HG03060 (cell line): ENCODE measurements at regions not wholly inside any gene's neighbourhood (a gene's known extent, or its start where the extent isn't known, plus 50 kb on each side); places are given as distances from the start of the nearest gene placed in this dataset.

Source experiments
- ATAC-seq: cut with Tn5 transposase; IDR thresholded peaks from one replicate; pipeline ENCODE4 v1.9.1; 2021; ENCODE audit warnings: low read depth, moderate number of reproducible peaks; ENCODE audit not compliant: unreplicated experiment

GRCh38 chr7:18352339-18353255, 143.0 kb upstream of the HDAC9 start:
- no peak for ATAC-seq

GRCh38 chr7:18353339-18353738, 142.2 kb upstream of the HDAC9 start:
- no peak for ATAC-seq

DNA sequence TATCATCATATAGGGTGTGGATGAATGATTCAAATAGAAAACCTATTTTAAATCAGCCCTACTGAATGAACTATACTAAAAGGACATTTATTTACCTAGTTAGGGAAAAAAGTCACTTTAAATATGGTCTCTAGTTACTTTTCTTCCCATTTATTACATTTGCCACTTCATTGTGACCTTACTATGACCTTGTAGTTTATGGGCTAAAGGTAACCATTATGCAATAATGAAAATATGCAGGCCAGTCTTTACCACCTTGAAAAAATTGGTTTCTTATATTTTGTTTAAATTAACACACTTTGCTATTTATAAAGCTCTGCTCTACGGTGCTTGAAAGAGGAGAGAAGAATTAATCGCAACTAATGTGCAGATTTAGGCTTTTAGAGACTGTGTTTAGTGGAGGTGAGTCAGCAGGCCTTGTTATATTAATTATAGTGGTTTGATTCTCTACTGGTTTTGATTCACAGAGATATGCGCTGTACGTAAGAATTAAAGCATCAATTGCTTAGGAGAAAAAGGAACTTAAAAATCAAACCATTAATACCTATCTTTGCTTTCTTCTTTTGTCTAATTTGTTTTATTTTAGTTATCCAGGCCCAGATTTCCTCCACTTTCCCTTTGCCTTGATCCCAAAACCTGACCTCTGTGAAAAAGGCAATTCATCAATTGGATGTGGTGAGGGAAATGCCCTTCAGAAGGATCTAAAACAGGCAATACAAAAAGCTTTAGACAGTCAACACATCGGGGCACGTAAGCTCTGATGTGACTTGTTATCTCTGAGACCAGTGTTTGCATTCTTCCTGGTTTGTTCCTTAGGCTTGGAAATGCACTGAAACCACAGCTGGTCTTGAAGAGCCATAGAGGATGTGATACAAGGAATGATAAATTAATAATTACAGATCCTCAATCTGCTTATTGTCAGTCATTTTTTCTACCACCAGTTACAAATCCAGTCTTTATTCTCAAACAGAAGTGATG, 141.2 kb upstream of the HDAC9 start:
- no peak for ATAC-seq

DNA sequence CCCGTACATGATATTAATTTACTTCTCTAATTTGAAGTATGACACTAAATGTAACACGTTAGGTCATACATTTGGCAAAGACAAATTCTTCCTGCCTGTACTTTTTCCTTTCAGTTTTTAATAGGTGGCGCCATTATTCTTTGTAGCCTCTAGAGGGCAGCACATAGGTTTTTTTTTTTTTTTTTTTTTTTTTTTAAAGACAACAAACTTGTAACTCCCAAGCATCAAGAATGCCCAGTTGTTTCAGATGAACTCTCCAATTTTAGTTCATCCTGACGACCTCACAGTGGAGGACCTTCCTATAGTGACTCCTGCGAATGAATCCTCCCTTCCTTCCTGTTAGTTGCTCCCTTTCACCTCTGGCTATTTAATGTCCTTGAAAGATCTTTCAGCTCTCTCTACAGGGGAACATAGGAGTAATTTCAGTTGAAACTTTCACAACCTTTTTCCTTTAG, 139.3 kb upstream of the HDAC9 start:
- ATAC-seq, result no peak

DNA sequence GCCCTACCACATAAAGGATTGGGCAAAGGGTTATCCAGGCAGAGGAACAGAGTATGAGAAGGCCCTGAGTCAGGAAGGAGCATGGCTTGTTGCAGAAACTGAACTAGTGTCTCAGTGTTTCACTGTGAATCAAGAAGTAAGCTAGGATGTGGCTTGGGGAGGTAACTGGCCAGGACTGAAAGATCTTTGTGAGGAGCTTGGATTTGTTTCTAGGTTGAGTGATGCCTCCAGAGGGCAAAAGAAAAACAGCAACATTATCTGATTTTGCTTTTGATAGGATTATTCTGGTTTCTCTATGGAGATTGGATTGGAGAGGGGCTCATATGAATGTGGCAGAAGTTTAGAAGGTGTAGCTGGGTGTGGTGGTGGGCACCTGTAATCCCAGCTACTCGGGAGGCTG, 137.9 kb upstream of the HDAC9 start:
- no peak for ATAC-seq

DNA sequence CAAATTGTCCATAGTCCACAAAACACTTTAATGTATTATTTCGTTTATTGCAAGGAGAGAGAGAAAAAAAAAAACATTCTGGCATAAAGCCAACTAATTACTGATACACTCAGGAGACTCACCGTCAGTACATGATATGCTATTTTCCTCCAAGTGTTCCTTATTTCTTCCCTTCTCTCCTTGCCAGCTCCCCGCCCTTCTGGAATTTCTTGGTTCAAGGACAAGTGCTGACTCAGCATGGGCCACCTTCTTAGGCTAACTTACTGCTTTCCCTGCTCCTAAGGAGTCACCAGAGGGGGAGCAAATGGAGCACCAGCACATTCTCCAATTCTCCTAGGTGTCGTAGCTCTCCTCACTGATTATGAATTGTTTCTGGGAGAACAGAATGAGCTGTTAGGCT, 133.8 kb upstream of the HDAC9 start:
- ATAC-seq, result no peak

- no peak for ATAC-seq
Measured at GRCh38 chr7:18363751-18364380, 131.7 kb upstream of the HDAC9 start.

GRCh38 chr7:18364396-18364795, 131.2 kb upstream of the HDAC9 start:
- ATAC-seq, result no peak

- no peak for ATAC-seq
Measured at GRCh38 chr7:18366394-18366793, 129.2 kb upstream of the HDAC9 start.

- no peak for ATAC-seq
Measured at GRCh38 chr7:18369011-18369410, 126.5 kb upstream of the HDAC9 start.

GRCh38 chr7:18370633-18371032, 124.9 kb upstream of the HDAC9 start:
- ATAC-seq, result no peak

DNA sequence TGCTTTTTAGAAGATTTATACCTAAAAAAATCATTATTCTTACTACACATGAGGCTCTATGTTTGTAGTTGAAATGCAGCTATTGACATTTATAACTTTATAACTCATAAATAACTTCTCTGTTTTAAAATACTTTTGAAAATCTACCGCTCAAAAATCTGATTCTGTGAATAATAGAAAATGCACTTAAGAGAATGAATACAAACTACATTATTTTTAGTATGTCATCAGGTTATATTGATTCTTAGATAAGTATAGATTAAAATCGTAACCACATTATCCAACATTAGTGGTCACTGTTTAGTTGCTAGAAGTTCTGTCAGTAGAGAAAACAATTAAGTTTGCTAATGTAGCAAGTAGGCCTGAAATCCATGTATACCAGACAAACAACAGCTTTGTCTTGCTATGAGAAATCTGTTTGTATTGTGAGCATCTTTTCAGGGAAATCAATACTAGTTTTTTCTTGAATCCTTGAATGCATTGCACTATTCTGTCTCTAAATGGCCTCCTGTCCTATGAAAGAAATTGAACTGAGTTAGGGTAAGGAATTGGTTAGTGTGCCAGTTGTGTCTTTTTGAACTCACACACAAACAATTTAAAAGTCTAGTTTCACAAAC, 116.5 kb upstream of the HDAC9 start:
- no peak for ATAC-seq

GRCh38 chr7:18384491-18385143, 110.9 kb upstream of the HDAC9 start:
- no peak for ATAC-seq

DNA sequence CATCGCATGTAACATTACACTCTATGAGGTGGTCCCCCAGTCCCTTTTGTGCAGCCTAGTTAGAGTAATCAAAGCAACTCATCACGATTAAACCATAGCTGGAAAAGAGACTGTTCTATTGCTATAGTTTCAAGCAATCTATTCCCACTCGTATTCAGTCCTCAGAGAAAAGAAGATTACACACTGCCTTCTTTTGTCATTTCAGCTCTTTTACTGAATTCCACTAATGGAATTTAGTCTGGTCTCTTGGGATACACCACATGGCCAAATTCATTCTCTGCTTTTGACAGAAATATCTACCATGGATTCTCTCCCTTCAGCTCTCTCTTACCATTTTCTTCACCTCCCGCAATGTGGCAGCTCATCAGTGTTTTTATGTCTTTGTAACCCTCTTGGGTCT, 108.9 kb upstream of the HDAC9 start:
- no peak for ATAC-seq

DNA sequence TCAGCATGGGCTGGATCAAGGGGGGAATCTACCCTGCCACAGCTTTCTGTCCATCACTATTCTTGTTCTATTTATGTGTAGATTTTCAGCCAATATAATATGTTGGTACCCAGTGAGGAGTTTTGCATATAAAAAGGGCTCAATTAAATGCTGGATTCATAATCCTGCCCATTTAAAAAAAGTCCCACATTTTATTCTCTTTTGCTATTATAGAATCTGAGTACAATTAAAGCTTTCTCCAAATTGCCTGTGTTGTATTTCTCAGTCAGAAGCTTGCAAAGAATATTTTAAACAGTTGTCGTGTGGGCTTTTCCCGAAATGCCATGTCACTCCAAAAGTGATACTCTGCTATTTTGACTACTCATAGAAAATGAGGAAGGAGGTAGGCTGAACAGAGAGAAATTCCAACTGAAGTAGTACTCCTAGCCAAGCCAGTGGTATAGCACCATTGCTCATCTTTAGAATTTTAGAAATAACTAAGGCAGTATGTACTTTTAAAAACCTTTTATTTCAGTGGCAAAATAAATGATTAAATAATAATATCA, 108.3 kb upstream of the HDAC9 start:
- no peak for ATAC-seq

DNA sequence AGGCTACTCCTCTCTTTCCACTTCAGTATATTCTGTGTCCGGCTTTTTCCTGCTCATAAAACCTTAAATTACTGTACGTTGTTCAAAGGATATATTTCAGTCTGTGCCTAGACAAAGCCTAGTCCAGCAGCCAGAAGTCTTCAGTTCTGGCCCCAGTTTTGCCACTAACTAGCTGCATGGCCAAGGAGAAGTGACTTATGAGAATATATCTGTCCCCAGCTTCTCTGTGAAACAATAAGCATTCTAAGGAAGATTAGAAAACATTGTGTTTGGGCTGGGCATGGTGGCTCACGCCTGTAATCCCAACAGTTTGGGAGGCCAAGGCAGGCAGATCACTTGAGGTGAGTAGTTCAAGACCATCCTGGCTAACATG, 105.0 kb upstream of the HDAC9 start:
- no peak for ATAC-seq

DNA sequence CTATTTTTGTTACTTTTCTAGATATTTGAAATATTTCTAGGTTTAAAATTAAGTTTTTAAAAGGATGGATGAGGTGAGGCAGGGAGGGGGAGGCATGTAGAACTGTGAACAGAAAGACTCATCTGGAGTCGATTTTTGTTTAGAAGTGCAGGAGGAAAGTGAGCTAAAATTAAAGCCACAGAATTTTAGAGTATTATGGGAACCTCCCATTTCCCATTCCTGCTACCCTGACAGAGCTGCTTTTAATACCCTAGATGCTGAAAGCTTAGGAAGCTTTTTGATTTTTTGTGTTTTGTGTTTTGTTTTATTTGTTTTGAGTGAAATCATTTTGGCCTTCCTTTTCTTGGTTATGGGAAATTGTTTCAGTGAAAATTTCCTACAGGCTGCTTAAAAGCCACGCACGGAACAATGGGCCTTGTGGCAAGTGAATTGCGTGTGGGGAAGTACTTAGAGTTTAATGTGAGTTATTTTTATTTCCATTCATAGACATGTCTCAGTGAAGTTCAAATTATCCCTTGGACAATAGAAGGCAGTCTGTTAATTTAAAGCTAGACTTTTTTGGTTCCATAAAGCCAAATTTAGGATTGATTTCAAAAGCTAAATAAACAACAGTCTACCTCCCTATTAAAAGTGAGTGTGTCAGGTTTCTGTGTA, 102.0 kb upstream of the HDAC9 start:
- ATAC-seq, result no peak

GRCh38 chr7:18395868-18396267, 99.7 kb upstream of the HDAC9 start:
- no peak for ATAC-seq

DNA sequence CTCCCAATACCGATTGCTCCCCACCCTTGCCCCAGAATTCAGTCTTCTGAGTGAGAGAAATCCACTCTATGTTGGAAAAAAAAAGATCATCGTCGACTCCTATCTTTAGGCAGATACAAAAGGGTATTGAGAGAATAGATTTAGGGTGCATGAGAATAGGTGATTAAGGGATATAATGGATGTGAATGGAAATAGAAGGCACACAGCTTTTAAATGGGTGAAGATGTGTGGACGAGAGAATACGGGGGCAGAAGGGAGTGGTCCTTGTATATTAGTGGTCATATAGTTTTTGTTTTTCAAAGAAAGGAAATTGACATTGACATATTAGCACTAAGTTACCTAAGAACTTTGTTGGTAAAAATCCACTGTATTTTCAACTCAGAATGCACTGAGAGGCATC, 98.6 kb upstream of the HDAC9 start:
- no peak for ATAC-seq
